HEK293T (cell line): ENCODE measurements at regions not wholly inside any gene's neighbourhood (a gene's known extent, or its start where the extent isn't known, plus 50 kb on each side); places are given as distances from the start of the nearest gene placed in this dataset.
"Not testable (repeated sequence)": the region's sequence is repeated elsewhere in the genome, so short reads cannot be mapped to it uniquely, and the experiment has no call there.

Experiments used
- CTCF ChIA-PET: fragments of 350-600 bp; formaldehyde crosslinking; extraction: SDS; loops from one replicate; lab custom pipeline; 2021; ENCODE audit warnings: antibody characterized with exemption, inconsistent platforms; lab: Yijun Ruan, JAX
- POLR2A ChIA-PET: fragments of 350-600 bp; formaldehyde crosslinking; extraction: SDS; loops from one replicate; lab custom pipeline; 2020; ENCODE audit warnings: antibody characterized with exemption, inconsistent platforms; lab: Yijun Ruan, JAX
- DNase-seq: peaks from one replicate; pipeline ENCODE4 v3.0.0; 2012; ENCODE audit warnings: mixed read lengths; ENCODE audit errors: extremely low spot score
- ARNT ChIP-seq: fragments of 450-650 bp; IDR thresholded peaks from 2 replicates; pipeline ENCODE4 v1.6.1; 2017; ENCODE audit warnings: mild to moderate bottlenecking
- BHLHE40 ChIP-seq: fragments of 450-650 bp; IDR thresholded peaks from 2 replicates; pipeline ENCODE4 v1.6.1; 2016; ENCODE audit warnings: mild to moderate bottlenecking, moderate library complexity, borderline replicate concordance
- CTBP1 ChIP-seq: fragments of 450-650 bp; IDR thresholded peaks from 2 replicates; pipeline ENCODE4 v1.6.1; 2016; ENCODE audit warnings: borderline replicate concordance
- ELF4 ChIP-seq: fragments of 450-650 bp; IDR thresholded peaks from 2 replicates; pipeline ENCODE4 v1.6.1; 2017; ENCODE audit warnings: antibody characterized with exemption
- FOXA1 ChIP-seq: fragments of 450-650 bp; IDR thresholded peaks from 2 replicates; pipeline ENCODE4 v1.6.1; 2016; ENCODE audit warnings: mild to moderate bottlenecking
- FOXK2 ChIP-seq: fragments of 450-650 bp; IDR thresholded peaks from 2 replicates; pipeline ENCODE4 v1.6.1; 2016; ENCODE audit warnings: mild to moderate bottlenecking
- FOXM1 ChIP-seq: fragments of 450-650 bp; IDR thresholded peaks from 2 replicates; pipeline ENCODE4 v1.6.1; 2017; ENCODE audit warnings: mild to moderate bottlenecking, borderline replicate concordance
- HDGF ChIP-seq: fragments of 450-650 bp; IDR thresholded peaks from 2 replicates; pipeline ENCODE4 v1.6.1; 2017; ENCODE audit warnings: antibody characterized with exemption, borderline replicate concordance
- L3MBTL2 ChIP-seq: fragments of 450-650 bp; conservative IDR thresholded peaks from 2 replicates; pipeline ENCODE4 v1.6.1; 2016; ENCODE audit warnings: mild to moderate bottlenecking
- LEF1 ChIP-seq: fragments of 450-650 bp; IDR thresholded peaks from 2 replicates; pipeline ENCODE4 v1.6.1; 2017; ENCODE audit warnings: mild to moderate bottlenecking, borderline replicate concordance
- NFRKB ChIP-seq: fragments of 450-650 bp; IDR thresholded peaks from 2 replicates; pipeline ENCODE4 v1.6.1; 2016; ENCODE audit warnings: mild to moderate bottlenecking, moderate library complexity
- PKNOX1 ChIP-seq: fragments of 450-650 bp; IDR thresholded peaks from 2 replicates; pipeline ENCODE4 v1.6.1; 2016
- SP1 ChIP-seq: fragments of 450-650 bp; IDR thresholded peaks from 2 replicates; pipeline ENCODE4 v1.6.1; 2017
- SUZ12 ChIP-seq: fragments of 450-650 bp; IDR thresholded peaks from 2 replicates; pipeline ENCODE4 v1.6.1; 2016; ENCODE audit warnings: mild to moderate bottlenecking
- TARDBP ChIP-seq: fragments of 450-650 bp; IDR thresholded peaks from 2 replicates; pipeline ENCODE4 v1.6.1; 2016
- ZNF384 ChIP-seq: fragments of 450-650 bp; IDR thresholded peaks from 2 replicates; pipeline ENCODE4 v1.6.1; 2016

DNA sequence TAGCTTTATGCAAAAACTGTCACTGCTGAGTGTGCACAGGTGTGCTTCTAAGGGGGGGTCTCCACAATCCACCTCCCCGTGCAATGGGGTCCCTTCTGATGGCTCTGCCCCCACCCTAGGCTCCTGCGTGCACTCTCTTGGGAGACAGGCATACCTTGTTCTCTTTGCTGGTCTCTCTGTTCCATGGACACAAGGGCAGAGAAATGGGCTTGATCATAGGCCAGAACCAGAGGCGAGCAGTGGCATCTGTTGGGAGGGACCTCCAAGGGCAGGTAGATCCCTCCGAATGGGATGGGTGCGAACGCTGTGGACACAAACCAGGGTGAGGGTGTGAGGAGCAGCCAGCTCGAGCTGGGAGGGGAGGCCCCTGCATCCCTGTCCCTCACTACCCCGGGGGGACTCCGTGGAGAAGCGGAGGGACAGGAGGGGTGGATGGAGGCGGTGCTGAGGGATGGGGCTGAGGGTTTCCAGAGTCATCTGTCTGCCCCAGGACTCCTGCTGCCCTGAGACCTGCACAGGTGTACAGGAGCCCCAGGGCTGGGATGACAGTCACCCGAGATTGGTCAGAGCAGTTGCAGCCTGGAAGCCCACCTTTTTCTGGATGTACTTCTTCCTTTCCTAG lies 175.0 kb downstream of the KLF13 start:
- DNase-seq, result no peak
- CTCF ChIA-PET, result interaction anchor here (1.3 kb wide), 1 partner anchor 13 kb away, joined by 4 read pairs; no protein-coding TSS in a partner anchor
- TF ChIP-seq LEF1 (no peak), ZNF384 (no peak), FOXA1 (no peak), ELF4 (no peak), HDGF (no peak), NFRKB (no peak)
- POLR2A ChIA-PET, result no interaction called here

DNA sequence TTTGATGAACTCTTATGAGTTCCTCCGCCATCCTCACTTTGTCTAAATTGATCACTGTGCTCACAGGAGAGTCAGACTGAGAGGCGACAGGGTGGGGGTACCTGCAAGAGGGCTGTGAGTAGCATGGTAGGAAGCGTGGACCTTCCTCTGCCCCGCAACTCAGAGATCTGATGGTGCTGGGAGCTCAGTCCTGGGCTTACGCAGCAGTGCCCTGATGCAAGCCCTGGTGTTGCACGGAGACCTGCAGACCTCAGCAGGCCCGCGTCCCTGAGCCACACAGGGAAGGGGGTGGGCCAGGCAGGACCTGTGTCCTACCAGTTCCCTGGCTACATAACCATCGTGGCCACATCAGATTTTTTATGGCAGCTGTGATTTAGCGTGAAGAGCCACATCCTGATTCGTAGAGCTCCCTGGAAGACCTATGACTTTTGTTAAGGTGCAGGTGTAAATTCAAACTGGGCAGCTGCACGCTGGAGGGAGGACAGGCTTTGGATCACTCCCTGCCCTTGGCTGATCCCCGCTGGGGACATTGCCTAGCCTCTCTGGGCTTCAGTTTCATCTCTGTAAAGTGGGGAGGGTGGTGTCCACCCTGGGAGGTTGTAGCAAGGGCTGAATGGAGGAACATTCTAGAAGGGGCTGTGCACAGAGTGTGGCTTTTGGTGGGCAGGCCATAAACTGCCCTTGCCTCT lies 176.1 kb downstream of the KLF13 start:
- TF ChIP-seq PKNOX1, result no peak
- no peak for TF ChIP-seq FOXK2
- no peak for TF ChIP-seq FOXA1
- TF ChIP-seq ELF4, result no peak
- no peak for TF ChIP-seq CTBP1
- no peak for TF ChIP-seq LEF1
- no peak for TF ChIP-seq ARNT
- no peak for TF ChIP-seq SP1
- TF ChIP-seq HDGF, result no peak
- no peak for TF ChIP-seq TARDBP
- no peak for TF ChIP-seq NFRKB
- no peak for TF ChIP-seq L3MBTL2
- TF ChIP-seq BHLHE40, result no peak
- TF ChIP-seq FOXM1, result no peak
- no peak for DNase-seq
- ChIA-PET CTCF (no interaction called here), POLR2A (no interaction called here)

GRCh38 chr15:31503256-31503655 lies 176.6 kb downstream of the KLF13 start:
- no peak for DNase-seq
- ChIA-PET POLR2A (no interaction called here), CTCF (no interaction called here)
- no peak for TF ChIP-seq ELF4
- no peak for TF ChIP-seq SUZ12
- no peak for TF ChIP-seq ARNT
- TF ChIP-seq CTBP1, result no peak
- TF ChIP-seq NFRKB, result no peak
- no peak for TF ChIP-seq SP1
- no peak for TF ChIP-seq LEF1
- TF ChIP-seq FOXK2, result no peak
- no peak for TF ChIP-seq ZNF384
- TF ChIP-seq L3MBTL2, result no peak
- TF ChIP-seq FOXA1, result no peak
- TF ChIP-seq BHLHE40, result no peak
- no peak for TF ChIP-seq TARDBP
- no peak for TF ChIP-seq PKNOX1
- TF ChIP-seq FOXM1, result no peak
- TF ChIP-seq HDGF, result no peak

- no peak for DNase-seq
- CTCF ChIA-PET, result no interaction called here
- POLR2A ChIA-PET, result no interaction called here
- no peak for TF ChIP-seq SUZ12
- no peak for TF ChIP-seq BHLHE40
- no peak for TF ChIP-seq LEF1
- no peak for TF ChIP-seq ARNT
- TF ChIP-seq FOXA1, result no peak
- TF ChIP-seq HDGF, result no peak
- TF ChIP-seq FOXK2, result no peak
Observed at GRCh38 chr15:31503758-31504461, 177.3 kb downstream of the KLF13 start.

GRCh38 chr15:31504462-31504839 lies 177.8 kb downstream of the KLF13 start:
- no peak for TF ChIP-seq BHLHE40
- TF ChIP-seq LEF1, result no peak
- no peak for TF ChIP-seq L3MBTL2
- no peak for TF ChIP-seq FOXM1
- CTCF ChIA-PET, result no interaction called here
- POLR2A ChIA-PET, result no interaction called here
- no peak for DNase-seq

DNA sequence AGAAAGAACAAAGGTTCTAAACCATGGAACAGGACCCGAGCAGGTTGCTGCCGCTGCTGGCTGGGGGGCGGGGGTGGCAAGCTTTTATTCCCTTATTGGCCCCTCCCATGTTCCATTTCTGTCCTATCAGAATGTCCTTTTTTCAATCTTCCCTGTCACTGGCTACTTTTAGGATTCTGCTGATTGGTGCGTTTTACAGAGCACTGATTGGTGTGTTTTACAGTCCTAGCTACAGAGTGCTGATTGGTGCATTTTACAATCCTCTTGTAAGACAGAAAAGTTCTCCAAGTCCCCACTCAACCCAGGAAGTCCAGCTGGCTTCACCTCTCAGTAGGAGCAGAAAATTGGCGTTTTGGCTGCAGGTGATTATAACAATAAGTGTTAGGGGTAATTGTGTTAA lies 180.9 kb downstream of the KLF13 start:
- POLR2A ChIA-PET, DNase-seq, CTCF ChIA-PET: not testable (repeated sequence)

DNA sequence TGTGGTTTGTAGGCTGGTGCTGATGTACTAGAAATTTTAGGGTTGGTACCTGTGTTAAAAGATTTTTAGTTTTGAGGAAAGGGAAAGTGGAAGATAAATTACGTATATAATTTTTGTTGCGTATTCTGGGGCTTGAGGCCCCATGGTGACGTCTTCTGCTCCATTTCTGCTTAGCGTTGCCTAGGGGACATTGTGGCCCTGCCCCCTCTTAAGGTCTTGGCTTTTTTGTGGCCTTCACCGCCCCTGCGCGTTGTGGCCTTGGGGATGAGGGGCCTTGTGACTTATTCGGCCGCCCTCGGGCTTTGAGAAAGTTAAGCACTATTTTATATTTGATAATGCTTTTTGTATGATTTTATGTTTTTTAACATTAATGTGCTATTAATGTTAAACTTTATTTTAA lies 182.0 kb downstream of the KLF13 start:
- CTCF ChIA-PET, result interaction anchor here (0.6 kb wide), 1 partner anchor 317 kb away, joined by 4 read pairs; no protein-coding TSS in a partner anchor
- TF ChIP-seq TARDBP, result no peak
- TF ChIP-seq SP1, result no peak
- no peak for TF ChIP-seq CTBP1
- no peak for TF ChIP-seq PKNOX1
- TF ChIP-seq ARNT, result no peak
- no peak for TF ChIP-seq LEF1
- no peak for TF ChIP-seq HDGF
- TF ChIP-seq BHLHE40, result no peak
- TF ChIP-seq FOXM1, result no peak
- TF ChIP-seq ZNF384, result no peak
- no peak for TF ChIP-seq FOXK2
- TF ChIP-seq SUZ12, result no peak
- no peak for TF ChIP-seq NFRKB
- TF ChIP-seq L3MBTL2, result no peak
- TF ChIP-seq FOXA1, result no peak
- TF ChIP-seq ELF4, result no peak
- POLR2A ChIA-PET, result no interaction called here
- no peak for DNase-seq
